Renal cortex interstitium (tissue), 11 donors: ENCODE measurements at regions not wholly inside any gene's neighbourhood (a gene's known extent, or its start where the extent isn't known, plus 50 kb on each side); places are given as distances from the start of the nearest gene placed in this dataset.
"Not testable (repeated sequence)": the region's sequence is repeated elsewhere in the genome, so short reads cannot be mapped to it uniquely, and the experiment has no call there.

Experiments
- DNase-seq, 11 donors: peaks; one replicate each; pipeline ENCODE4 v3.0.0-alpha.2; 2013; ENCODE audit warnings: low read depth in 9 of 11, low spot score in 4 of 11; ENCODE audit errors: extremely low read depth in 1 of 11

- DNase-seq, result no peak
Measured at GRCh38 chr17:56727876-56728617, 105.7 kb downstream of the C17orf67 start.

GRCh38 chr17:56731096-56731495 is 102.6 kb downstream of the C17orf67 start:
- not testable (repeated sequence) for DNase-seq

DNA sequence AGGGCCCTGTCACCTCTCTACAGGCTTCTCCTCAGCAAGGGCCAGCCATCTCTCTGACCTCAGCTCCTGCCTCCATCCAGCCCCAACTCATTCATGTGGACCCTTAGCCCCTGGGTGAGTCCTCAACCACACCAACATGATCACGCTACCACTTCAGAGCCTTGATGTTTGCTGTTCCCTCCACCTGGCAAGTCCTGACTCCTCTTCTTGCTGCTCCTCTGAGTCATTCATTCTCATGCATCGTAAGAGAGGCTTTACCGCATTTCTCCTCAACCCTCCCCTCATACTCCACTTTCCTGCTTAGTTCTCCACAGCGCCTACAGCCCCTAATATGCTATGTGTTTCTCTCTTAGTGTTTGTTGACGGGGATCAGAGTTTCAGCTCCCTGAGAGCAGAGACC is 99.9 kb downstream of the C17orf67 start:
- DNase-seq, result no peak

DNA sequence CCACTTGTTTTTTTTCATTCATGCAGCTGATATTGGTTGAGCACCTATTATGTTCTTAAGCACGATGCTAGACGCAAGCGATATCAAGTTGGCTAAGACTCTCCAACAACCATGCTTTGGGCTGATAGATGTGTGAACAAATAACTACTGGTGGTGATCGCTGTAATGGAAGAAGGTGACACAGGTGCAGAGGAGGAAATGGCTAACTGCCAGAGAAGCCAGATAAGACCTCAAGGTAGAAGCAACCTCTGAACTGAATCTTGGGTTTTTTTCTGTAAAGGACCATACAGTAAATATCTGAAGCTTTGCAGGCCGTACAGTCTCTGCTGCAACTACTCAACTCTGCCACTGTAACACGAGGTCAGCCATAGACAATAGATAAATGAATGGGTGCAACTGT is 97.9 kb downstream of the C17orf67 start:
- DNase-seq, result no peak

DNA sequence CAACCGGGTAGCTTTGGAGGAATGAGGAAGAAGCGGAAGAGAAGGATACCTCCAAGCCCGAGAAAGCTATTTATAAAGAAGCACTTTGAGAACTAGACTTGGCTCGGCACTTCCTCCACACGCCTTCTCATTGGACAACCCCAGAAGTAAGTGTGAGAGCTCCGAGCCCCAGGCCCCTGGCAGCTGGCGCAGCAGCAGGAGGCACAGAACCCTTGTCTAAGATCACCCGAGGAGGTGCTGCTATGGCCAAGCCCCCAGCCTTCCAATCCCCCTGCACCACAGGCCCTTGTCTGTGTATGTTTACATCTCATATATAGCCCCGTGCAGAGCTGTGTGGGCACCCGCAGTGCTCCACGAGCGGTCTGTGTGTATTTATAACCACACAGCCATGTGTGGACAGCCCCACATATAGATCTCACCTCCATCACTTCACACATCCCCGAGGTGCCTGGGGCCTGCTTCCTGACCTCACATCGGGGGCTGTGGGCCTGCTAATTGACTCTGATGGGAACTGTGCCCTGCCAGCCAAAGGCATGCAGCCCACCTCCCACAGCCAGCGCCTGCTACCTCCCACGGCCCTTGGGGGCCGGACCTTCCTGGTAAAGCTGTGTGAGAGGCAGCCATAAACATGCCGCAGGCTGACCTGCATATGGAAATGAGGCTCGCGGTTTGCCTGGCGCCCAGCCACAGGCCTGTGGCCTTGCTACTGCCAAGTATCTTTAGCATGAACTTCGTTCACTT is 96.1 kb downstream of the C17orf67 start:
- no peak for DNase-seq

- DNase-seq, result no peak
Measured at GRCh38 chr17:56739376-56739775, 94.3 kb downstream of the C17orf67 start.

DNA sequence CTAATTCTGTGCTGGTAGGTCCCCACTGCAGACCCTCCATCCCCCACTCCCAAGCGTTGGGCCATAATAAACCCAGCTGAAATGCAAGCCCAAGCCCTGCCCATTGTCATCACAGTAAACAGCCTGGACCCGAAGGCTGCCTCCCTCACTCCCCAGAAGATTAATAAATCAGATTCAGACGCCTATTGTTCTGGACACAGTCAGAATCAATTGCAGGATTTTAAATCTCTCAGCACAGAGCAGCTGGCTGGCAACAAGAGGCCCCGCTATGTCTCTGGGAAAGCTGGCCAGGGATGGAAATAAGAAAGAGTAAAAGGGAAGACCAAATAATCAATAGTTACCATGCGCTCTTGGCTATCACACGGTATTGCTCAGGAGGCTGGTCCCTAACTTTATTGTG is 93.9 kb downstream of the C17orf67 start:
- no peak for DNase-seq

DNA sequence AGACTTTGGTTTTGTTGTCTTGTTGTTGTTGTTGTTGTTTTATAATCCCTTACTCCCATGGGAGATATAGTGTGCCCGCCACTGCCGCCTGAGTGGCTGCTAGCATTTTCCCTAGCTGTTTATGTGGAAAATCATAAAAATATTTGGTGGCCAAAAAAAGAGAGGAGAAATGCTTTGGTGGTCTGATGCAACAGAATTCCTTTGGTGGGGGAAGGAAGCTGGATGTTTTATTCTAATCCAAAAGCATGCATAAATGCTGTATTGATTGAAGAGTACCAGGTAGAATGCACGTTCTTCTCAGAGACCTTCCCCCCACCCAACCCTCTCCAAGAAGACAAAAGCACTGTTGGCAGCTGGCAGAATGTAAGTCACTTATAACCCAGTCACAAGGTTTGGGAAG is 93.2 kb downstream of the C17orf67 start:
- DNase-seq, result no peak
